ENCODE measurements at regions not wholly inside any gene's neighbourhood (a gene's known extent, or its start where the extent isn't known, plus 50 kb on each side); places are given as distances from the start of the nearest gene placed in this dataset.
A peak's percentile ranks its signal among the peaks of the same experiment; 100 is the strongest.

DNA sequence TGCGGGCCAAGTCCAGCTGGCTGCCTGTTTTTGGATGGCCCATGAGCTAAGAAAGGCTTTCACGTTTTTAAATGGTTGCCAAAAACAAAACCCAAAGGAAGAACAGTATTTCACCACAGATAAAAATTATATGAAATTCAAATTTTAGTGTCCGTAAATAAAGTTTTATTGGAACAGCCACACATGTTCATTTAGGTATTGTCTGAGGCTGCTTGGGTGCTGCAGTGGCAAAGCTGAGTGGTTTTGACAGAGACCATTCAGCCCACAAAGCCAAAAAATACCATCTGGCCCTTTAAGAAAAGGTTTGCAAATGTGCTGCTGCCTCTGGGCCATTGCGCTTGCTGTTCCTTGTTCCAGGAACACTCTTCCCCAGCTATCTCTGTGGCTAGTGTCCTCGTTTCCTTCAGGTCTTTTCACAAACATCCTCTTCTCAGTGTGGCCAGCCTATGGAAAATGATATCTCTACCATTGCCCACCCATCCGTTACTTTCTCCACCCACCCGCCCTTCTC lies 232.9 kb upstream of the CIBAR2 start:
- Histone ChIP-seq H3K9me3 (no peaks in the 10 kb centered on the region), H3K27ac (no peak overlapping the region), H3K36me3 (no peaks in the 10 kb centered on the region), H3K27me3 (no peaks in the 10 kb centered on the region), H3K4me3 (no peak overlapping the region), H3K4me1 (peaks cover 0 to under 1% (median 0%) of the 10 kb centered on the region in 4 donors)
- in situ Hi-C loops (cut with MboI; ENCODE audit: low pct_ligation_motif_present in 1 of 4, low pct_unique_long_range_greater_than_20kb in 1 of 4, low sequenced_read_pairs in 3 of 4), result no loop called here
- intact Hi-C loops (cut with DNase I; ENCODE audit: low total_unique reads), result no loop called here
- DNase-seq, result no peak
- 69 to 82% methylated on average over 7 of the region's 7 CpGs for WGBS, 2 donors (ENCODE audit: low coverage in 1 of 2)
- TF ChIP-seq, protein P1, sequence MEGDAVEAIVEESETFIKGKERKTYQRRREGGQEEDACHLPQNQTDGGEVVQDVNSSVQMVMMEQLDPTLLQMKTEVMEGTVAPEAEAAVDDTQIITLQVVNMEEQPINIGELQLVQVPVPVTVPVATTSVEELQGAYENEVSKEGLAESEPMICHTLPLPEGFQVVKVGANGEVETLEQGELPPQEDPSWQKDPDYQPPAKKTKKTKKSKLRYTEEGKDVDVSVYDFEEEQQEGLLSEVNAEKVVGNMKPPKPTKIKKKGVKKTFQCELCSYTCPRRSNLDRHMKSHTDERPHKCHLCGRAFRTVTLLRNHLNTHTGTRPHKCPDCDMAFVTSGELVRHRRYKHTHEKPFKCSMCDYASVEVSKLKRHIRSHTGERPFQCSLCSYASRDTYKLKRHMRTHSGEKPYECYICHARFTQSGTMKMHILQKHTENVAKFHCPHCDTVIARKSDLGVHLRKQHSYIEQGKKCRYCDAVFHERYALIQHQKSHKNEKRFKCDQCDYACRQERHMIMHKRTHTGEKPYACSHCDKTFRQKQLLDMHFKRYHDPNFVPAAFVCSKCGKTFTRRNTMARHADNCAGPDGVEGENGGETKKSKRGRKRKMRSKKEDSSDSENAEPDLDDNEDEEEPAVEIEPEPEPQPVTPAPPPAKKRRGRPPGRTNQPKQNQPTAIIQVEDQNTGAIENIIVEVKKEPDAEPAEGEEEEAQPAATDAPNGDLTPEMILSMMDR (IDR thresholded peaks at IDR 0.05), result no peak
- no peak for TF ChIP-seq POLR2AphosphoS5 (IDR thresholded peaks at IDR 0.05)
- no peak for TF ChIP-seq EP300 (IDR thresholded peaks at IDR 0.05; ENCODE audit: low read depth)
- TF ChIP-seq POLR2A (IDR thresholded peaks at IDR 0.05), result no peak

DNA sequence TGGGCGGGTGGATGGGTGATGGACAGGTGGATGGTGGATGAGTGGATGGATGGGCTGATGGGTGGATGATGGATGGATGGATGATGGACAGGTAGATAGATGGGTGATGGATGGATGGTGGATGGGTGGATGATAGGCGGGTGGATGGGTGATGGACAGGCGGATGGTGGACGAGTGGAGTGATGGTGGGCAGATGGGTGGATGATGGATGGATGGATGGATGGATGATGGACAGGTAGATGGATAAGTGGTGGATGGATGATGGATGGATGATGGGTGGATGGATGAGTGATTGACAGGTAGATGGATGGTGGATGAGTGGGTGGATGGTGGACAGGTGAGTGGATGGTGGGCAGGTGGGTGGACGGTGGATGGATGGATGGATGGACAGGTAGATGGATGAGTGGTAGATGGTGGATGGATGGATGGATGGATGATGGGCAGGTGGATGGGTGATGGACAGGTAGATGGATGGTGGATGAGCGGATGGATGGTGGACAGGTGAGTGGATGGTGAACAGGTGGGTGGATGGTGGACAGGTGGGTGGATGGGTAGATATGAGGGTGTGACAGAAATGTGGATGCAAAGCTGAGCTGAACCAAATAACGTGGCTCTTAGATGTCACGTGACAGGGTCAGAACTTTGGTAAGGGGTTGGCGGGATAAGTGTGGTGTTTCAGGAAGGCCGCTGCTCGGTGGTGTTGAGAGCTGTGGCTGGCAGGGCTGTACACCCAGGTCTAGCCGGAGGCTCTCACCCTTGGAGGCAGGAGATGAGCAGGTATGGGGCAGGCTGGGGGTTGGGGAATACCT lies 234.3 kb upstream of the CIBAR2 start:
- intact Hi-C loops (cut with DNase I; ENCODE audit: low total_unique reads) (no loop called here), in situ Hi-C loops (cut with MboI; ENCODE audit: low pct_ligation_motif_present in 1 of 4, low pct_unique_long_range_greater_than_20kb in 1 of 4, low sequenced_read_pairs in 3 of 4) (no loop called here)
- Histone ChIP-seq H3K4me3 (no peak overlapping the region), H3K36me3 (no peaks in the 10 kb centered on the region), H3K27ac (no peak overlapping the region), H3K9me3 (no peaks in the 10 kb centered on the region), H3K4me1 (peaks cover 3 to 15% (median 11%) of the 10 kb centered on the region in 4 donors), H3K27me3 (no peaks in the 10 kb centered on the region)
- 84 to 92% methylated on average over 10 to 12 of the region's 12 CpGs for WGBS, 2 donors (ENCODE audit: low coverage in 1 of 2)
- TF ChIP-seq POLR2A (IDR thresholded peaks at IDR 0.05) (no peak), POLR2AphosphoS5 (IDR thresholded peaks at IDR 0.05) (no peak), EP300 (IDR thresholded peaks at IDR 0.05; ENCODE audit: low read depth) (no peak)
- TF ChIP-seq, protein P1 (IDR thresholded peaks at IDR 0.05), result no peak
- no peak for DNase-seq

DNA sequence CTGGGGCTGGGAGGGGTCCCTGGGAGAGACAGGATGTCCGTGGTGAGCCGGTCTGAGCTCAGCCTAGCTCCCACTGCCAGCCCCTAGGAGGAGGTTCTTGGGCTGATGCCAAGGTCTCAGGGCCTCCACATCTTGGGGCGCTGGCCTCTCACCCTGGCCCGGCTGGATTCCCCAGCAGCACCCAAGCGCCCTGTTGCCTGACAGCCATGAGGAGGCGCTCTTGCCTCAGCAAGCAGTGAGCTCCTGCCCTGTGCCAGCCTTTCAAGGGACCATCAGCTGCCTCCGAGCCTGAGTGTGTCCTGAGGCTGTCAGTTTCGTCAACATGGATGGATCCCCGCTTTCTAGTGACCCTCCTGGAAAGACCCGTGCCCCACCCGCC lies 234.9 kb upstream of the CIBAR2 start:
- in situ Hi-C loops (cut with MboI; ENCODE audit: low pct_ligation_motif_present in 1 of 4, low pct_unique_long_range_greater_than_20kb in 1 of 4, low sequenced_read_pairs in 3 of 4), result no loop called here
- Histone ChIP-seq H3K9me3 (no peaks in the 10 kb centered on the region), H3K27me3 (no peaks in the 10 kb centered on the region), H3K4me1 (peaks cover 3 to 16% (median 12%) of the 10 kb centered on the region in 4 donors), H3K27ac (no peak overlapping the region), H3K36me3 (no peaks in the 10 kb centered on the region), H3K4me3 (no peak overlapping the region)
- intact Hi-C loops (cut with DNase I; ENCODE audit: low total_unique reads), result no loop called here
- WGBS, 2 donors (ENCODE audit: low coverage in 1 of 2), result 66% methylated on average over 11 of the region's 11 CpGs; no CpG with 5 or more reads in 1 of the 2 donors
- DNase-seq, result no peak
- TF ChIP-seq EP300 (IDR thresholded peaks at IDR 0.05; ENCODE audit: low read depth) (no peak), POLR2AphosphoS5 (IDR thresholded peaks at IDR 0.05) (no peak)
- TF ChIP-seq, protein P1 (IDR thresholded peaks at IDR 0.05), result peak; percentile 16 to 41 (median 39)

DNA sequence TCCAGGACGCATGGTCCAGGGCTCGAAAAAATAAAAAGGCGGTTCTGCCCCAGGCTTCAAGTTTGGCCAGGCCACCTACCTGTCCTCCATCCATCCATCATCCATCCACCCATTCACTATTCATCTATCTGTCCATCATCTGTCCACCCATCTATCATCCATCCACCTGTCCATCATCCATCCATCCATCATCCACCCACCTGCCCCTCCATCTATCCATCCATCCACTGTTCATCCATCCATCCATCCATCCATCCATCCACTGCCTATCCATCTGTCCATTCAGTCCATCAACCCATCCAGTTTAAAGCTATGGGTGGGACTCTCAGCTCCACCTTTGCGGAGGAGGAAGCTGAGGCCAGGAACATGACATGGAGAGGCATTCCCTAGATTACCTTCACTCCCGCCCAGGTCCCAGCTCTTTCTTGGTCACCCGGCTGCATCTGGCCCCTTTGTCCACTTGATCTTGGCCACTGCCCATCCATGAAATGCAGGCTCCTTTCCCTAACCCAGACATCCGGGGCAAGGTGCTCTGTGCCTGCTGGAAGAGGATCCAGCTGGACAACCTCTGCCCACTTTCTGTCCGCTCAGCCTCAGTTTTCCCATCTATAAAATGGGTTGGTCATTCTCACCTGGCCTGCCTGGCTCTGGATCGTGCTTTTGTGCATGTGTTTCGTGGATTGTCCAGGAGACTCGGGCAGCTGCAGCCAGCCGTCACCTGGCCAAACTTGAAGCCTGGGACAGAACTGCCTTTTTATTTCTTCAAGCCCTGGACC lies 236.0 kb upstream of the CIBAR2 start:
- Histone ChIP-seq H3K27ac (no peak overlapping the region), H3K4me3 (no peak overlapping the region), H3K4me1 (peaks cover 3 to 16% (median 12%) of the 10 kb centered on the region in 4 donors), H3K9me3 (no peaks in the 10 kb centered on the region), H3K27me3 (no peaks in the 10 kb centered on the region), H3K36me3 (no peaks in the 10 kb centered on the region)
- TF ChIP-seq POLR2AphosphoS5 (IDR thresholded peaks at IDR 0.05) (no peak), POLR2A (IDR thresholded peaks at IDR 0.05) (no peak), EP300 (IDR thresholded peaks at IDR 0.05; ENCODE audit: low read depth) (no peak)
- TF ChIP-seq, protein P1 (IDR thresholded peaks at IDR 0.05), result no peak
- DNase-seq, result no peak
- 80 to 93% methylated on average over 3 to 12 of the region's 12 CpGs for WGBS, 2 donors (ENCODE audit: low coverage in 1 of 2)
- in situ Hi-C loops (cut with MboI; ENCODE audit: low pct_ligation_motif_present in 1 of 4, low pct_unique_long_range_greater_than_20kb in 1 of 4, low sequenced_read_pairs in 3 of 4), result no loop called here
- intact Hi-C loops (cut with DNase I; ENCODE audit: low total_unique reads), result no loop called here
